Gastrocnemius medialis (tissue), 4 donors: ENCODE measurements at regions not wholly inside any gene's neighbourhood (a gene's known extent, or its start where the extent isn't known, plus 50 kb on each side); places are given as distances from the start of the nearest gene placed in this dataset.

Experiments used
- ATAC-seq, 2 donors: fragments of 150-250 bp; one replicate each; pipeline ENCODE4 v1.9.1; 2016
- DNase-seq, 2 donors: peaks; one replicate each; pipeline ENCODE4 v3.0.0-alpha.2; 2019
- H3K27ac ChIP-seq, 4 donors: fragments of 200-600 bp; sonication (generic); 1 replicate in 1 of 4; 2 replicates in 3 of 4; pipeline ENCODE4 v1.5.1; 2016 to 2018; ENCODE audit warnings: mild to moderate bottlenecking in 2 of 4, moderate library complexity in 1 of 4
- H3K27me3 ChIP-seq, 3 donors: fragments of 200-600 bp; sonication (generic) in 2 of 3; 1 replicate in 1 of 3; 2 replicates in 2 of 3; pipeline versions ENCODE4 v1.5.1 to v1.6.0; 2016 to 2019; ENCODE audit warnings: mild to moderate bottlenecking in 1 of 3, moderate library complexity in 1 of 3
- H3K36me3 ChIP-seq, 2 donors: fragments of 200-600 bp; sonication (generic) in 1 of 2; one replicate each; pipeline ENCODE4 v1.5.1; 2017 to 2018
- H3K4me1 ChIP-seq, 2 donors: fragments of 200-600 bp; sonication (generic) in 1 of 2; one replicate each; pipeline ENCODE4 v1.5.1; 2016 to 2017; ENCODE audit warnings: mild to moderate bottlenecking in 2 of 2
- H3K4me3 ChIP-seq, 4 donors: fragments of 200-600 bp; sonication (generic) in 3 of 4; 1 replicate in 1 of 4; 2 replicates in 3 of 4; pipeline ENCODE4 v1.5.1; 2016 to 2019; ENCODE audit warnings: mild to moderate bottlenecking in 2 of 4
- H3K9me3 ChIP-seq, 3 donors: fragments of 200-600 bp; sonication (generic) in 2 of 3; 1 replicate in 1 of 3; 2 replicates in 2 of 3; pipeline ENCODE4 v1.5.1; 2016 to 2019
- POLR2A ChIP-seq, 2 donors: fragments of 450-650 bp; IDR thresholded peaks; one replicate each; pipeline ENCODE4 v1.6.1; 2017; ENCODE audit warnings: antibody characterized with exemption in 2 of 2, mild to moderate bottlenecking in 2 of 2, moderate library complexity in 2 of 2
- in situ Hi-C, 4 donors: fragments of 200-750 bp; cut with MboI; loops; one replicate each; pipeline versions ENCODE4 v1.15.0 to v1.8.0; 2017; ENCODE audit warnings: low sequenced_read_pairs in 4 of 4
- intact Hi-C: fragments of 100-400 bp; cut with DNase I; formaldehyde crosslinking; loops from one replicate; pipeline ENCODE4 v1.15.1; 2023; ENCODE audit warnings: low total_unique reads
- TF ChIP-seq, protein P1 (sequence below), 5 experiments: fragments of 450-650 bp in 3 of 5; fragments of 200-600 bp in 2 of 5; sonication (generic) in 2 of 5; IDR thresholded peaks in 4 of 5; conservative IDR thresholded peaks in 1 of 5; 1 replicate in 4 of 5; 2 replicates in 1 of 5; pipeline ENCODE4 v1.5.1; 2016 to 2019; ENCODE audit warnings: antibody characterized with exemption in 5 of 5, mild to moderate bottlenecking in 3 of 5, moderate library complexity in 3 of 5

DNA sequence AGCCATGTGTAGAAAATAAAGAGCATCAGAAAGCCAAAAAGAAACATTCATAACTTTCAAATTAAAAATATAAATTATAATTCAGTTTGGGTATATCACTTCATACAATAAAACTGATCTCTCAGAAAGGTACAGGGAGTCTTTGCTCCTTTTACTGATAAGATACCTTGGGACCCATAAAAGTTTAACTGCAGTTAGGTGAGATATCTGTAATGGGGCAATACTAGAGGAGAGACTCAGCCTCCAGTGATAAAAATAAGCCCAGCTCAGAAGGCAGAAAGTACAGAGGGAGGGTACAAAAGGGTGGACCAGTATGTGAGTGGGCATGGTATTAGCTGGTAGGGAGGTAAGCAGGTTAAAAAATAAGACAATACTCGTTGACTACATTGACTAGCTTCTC, 180.9 kb upstream of the AGTR2 start:
- Histone ChIP-seq H3K4me1 (no peaks in the 10 kb centered on the region), H3K4me3 (no peak overlapping the region), H3K27me3 (peaks cover 0 to 3% (median 0%) of the 10 kb centered on the region in 3 donors), H3K9me3 (no peaks in the 10 kb centered on the region), H3K27ac (no peak overlapping the region), H3K36me3 (no peaks in the 10 kb centered on the region)
- TF ChIP-seq, protein P1, sequence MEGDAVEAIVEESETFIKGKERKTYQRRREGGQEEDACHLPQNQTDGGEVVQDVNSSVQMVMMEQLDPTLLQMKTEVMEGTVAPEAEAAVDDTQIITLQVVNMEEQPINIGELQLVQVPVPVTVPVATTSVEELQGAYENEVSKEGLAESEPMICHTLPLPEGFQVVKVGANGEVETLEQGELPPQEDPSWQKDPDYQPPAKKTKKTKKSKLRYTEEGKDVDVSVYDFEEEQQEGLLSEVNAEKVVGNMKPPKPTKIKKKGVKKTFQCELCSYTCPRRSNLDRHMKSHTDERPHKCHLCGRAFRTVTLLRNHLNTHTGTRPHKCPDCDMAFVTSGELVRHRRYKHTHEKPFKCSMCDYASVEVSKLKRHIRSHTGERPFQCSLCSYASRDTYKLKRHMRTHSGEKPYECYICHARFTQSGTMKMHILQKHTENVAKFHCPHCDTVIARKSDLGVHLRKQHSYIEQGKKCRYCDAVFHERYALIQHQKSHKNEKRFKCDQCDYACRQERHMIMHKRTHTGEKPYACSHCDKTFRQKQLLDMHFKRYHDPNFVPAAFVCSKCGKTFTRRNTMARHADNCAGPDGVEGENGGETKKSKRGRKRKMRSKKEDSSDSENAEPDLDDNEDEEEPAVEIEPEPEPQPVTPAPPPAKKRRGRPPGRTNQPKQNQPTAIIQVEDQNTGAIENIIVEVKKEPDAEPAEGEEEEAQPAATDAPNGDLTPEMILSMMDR (IDR thresholded peaks at IDR 0.05 in 4 of 5, conservative IDR thresholded peaks at IDR 0.05 in 1 of 5) = no peak
- no peak for TF ChIP-seq POLR2A (IDR thresholded peaks at IDR 0.05)
- ATAC-seq (no peak), DNase-seq (no peak)
- in situ Hi-C loops (no loop called here), intact Hi-C loops (no loop called here)

DNA sequence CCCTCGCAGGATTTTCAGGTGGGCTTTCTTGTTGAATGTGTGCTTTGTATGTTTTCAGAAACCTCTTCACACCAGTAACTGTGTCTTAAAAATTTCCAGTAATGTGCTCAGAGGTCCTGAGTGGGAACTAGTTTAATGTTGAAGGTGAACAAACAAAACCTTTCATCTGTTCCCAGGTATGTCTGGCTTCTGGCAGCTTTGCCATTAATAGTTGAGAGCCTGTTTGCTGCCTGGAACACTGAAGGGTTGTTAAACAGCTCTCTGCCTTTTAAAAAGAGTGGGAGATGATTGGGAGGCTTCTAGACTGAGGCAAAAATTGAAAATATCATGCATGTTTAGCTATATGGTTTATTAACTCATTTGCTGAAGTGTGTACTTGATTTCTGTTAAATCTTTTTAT, 161.2 kb upstream of the AGTR2 start:
- no peak for DNase-seq
- Histone ChIP-seq H3K4me3 (no peak overlapping the region), H3K4me1 (no peaks in the 10 kb centered on the region), H3K27me3 (no peaks in the 10 kb centered on the region), H3K9me3 (no peaks in the 10 kb centered on the region), H3K36me3 (no peaks in the 10 kb centered on the region), H3K27ac (no peak overlapping the region)
- ATAC-seq = no peak
- TF ChIP-seq, protein P1 (IDR thresholded peaks at IDR 0.05 in 4 of 5, conservative IDR thresholded peaks at IDR 0.05 in 1 of 5) = no peak
- TF ChIP-seq POLR2A (IDR thresholded peaks at IDR 0.05) = no peak
- intact Hi-C loops (no loop called here), in situ Hi-C loops (no loop called here)

DNA sequence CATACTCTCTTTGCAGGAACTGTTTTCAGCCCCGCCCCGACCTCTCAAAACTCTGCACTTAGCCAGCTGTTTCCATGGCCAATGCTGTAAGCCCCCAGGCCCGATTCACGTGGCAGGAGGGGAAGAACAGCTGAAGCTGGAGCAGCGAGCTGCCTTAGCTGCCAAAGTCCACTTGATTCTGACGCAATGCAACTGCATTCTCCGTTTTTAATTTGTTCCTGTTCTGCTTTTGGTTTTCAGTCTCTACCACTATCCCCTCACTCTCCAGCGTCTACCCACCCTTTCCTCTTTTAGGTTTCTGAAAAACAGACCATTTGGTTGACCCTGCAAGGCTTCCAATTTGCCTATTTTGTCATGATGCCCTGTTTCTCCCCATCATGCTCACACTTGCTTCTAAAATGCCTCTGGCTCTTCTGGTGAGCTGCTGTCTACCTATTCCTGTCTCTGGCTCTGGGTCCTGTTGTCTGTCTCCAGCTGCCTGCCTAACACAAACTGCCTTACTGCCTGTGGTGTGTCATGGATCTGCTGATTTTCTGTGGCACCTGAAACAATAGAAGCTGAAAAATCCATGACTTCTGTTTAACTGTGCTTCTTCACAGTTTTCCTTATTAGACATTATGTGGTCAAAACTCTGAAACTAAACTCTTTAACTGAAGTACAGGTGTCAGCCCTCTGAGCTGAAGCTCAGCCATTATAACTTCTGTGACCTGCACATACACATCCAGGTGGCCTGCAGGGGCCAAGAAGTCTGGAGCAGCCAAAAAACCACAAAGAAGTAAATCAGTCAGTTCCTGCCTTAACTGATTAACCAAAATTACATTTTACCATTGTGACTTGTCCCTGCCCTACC, 160.5 kb upstream of the AGTR2 start:
- Histone ChIP-seq H3K36me3 (no peaks in the 10 kb centered on the region), H3K27me3 (no peaks in the 10 kb centered on the region), H3K4me3 (no peak overlapping the region), H3K9me3 (no peaks in the 10 kb centered on the region), H3K4me1 (no peaks in the 10 kb centered on the region), H3K27ac (no peak overlapping the region)
- TF ChIP-seq POLR2A (IDR thresholded peaks at IDR 0.05) = no peak
- TF ChIP-seq, protein P1 (IDR thresholded peaks at IDR 0.05 in 4 of 5, conservative IDR thresholded peaks at IDR 0.05 in 1 of 5) = no peak
- no peak for ATAC-seq
- intact Hi-C loops (no loop called here), in situ Hi-C loops (no loop called here)
- DNase-seq = no peak

DNA sequence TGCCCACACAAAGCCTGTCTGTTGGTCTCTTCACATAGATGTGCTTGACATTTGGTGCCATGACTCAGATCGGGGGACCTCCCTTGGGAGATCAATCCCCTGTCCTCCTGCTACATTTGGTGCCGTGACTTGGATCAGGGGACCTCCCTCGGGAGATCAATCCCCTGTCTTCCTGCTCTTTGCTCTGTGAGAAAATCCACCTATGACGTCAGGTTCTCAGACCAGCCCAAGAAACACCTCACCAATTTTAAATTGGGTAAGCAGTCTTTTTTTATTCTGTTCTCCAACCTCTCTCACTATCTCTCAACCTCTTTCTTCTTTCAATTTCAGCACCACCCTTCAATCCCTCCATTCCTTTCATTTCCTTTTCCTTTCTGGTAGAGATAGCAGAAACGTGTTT, 159.6 kb upstream of the AGTR2 start:
- TF ChIP-seq, protein P1 (IDR thresholded peaks at IDR 0.05 in 4 of 5, conservative IDR thresholded peaks at IDR 0.05 in 1 of 5) = no peak
- no peak for TF ChIP-seq POLR2A (IDR thresholded peaks at IDR 0.05)
- Histone ChIP-seq H3K9me3 (no peaks in the 10 kb centered on the region), H3K4me3 (no peak overlapping the region), H3K4me1 (no peaks in the 10 kb centered on the region), H3K27me3 (no peaks in the 10 kb centered on the region), H3K27ac (no peak overlapping the region), H3K36me3 (no peaks in the 10 kb centered on the region)
- intact Hi-C loops = no loop called here
- DNase-seq (no peak), ATAC-seq (no peak)
- in situ Hi-C loops = no loop called here
